ENCODE measurements at regions not wholly inside any gene's neighbourhood (a gene's known extent, or its start where the extent isn't known, plus 50 kb on each side); places are given as distances from the start of the nearest gene placed in this dataset.

GRCh38 chr2:129796801-129797488 lies 182.5 kb upstream of the RAB6C start:
- ChIA-PET CTCF (no interaction called here), POLR2A (no interaction called here)
- DNase-seq (ENCODE audit: low read depth, low spot score), result no peak
- no peak overlapping the region for H3K4me3 ChIP-seq (ENCODE audit: low read depth, low read length)
- no peak for TF ChIP-seq CTCF (IDR thresholded peaks at IDR 0.05; ENCODE audit: insufficient read depth, low read length, missing control alignments)

GRCh38 chr2:129797489-129798300 lies 181.8 kb upstream of the RAB6C start:
- CTCF ChIA-PET, result no interaction called here
- DNase-seq (ENCODE audit: low read depth, low spot score), result no peak
- H3K4me3 ChIP-seq (ENCODE audit: low read depth, low read length), result no peak overlapping the region
- POLR2A ChIA-PET, result no interaction called here
- TF ChIP-seq CTCF (IDR thresholded peaks at IDR 0.05; ENCODE audit: insufficient read depth, low read length, missing control alignments), result no peak

- no peak for DNase-seq (ENCODE audit: low read depth, low spot score)
- no peak for TF ChIP-seq CTCF (IDR thresholded peaks at IDR 0.05; ENCODE audit: insufficient read depth, low read length, missing control alignments)
- ChIA-PET POLR2A (no interaction called here), CTCF (no interaction called here)
- no peak overlapping the region for H3K4me3 ChIP-seq (ENCODE audit: low read depth, low read length)
Observed at GRCh38 chr2:129798301-129798581, 181.2 kb upstream of the RAB6C start.

GRCh38 chr2:129798626-129799025 lies 180.8 kb upstream of the RAB6C start:
- ChIA-PET CTCF (no interaction called here), POLR2A (no interaction called here)
- DNase-seq (ENCODE audit: low read depth, low spot score), result no peak
- H3K4me3 ChIP-seq (ENCODE audit: low read depth, low read length), result no peak overlapping the region
- no peak for TF ChIP-seq CTCF (IDR thresholded peaks at IDR 0.05; ENCODE audit: insufficient read depth, low read length, missing control alignments)

GRCh38 chr2:129799036-129799958 lies 180.2 kb upstream of the RAB6C start:
- no peak for DNase-seq (ENCODE audit: low read depth, low spot score)
- CTCF ChIA-PET, result no interaction called here
- no peak overlapping the region for H3K4me3 ChIP-seq (ENCODE audit: low read depth, low read length)
- no peak for TF ChIP-seq CTCF (IDR thresholded peaks at IDR 0.05; ENCODE audit: insufficient read depth, low read length, missing control alignments)
- POLR2A ChIA-PET, result no interaction called here

GRCh38 chr2:129800285-129800684 lies 179.2 kb upstream of the RAB6C start:
- TF ChIP-seq CTCF (IDR thresholded peaks at IDR 0.05; ENCODE audit: insufficient read depth, low read length, missing control alignments), result no peak
- H3K4me3 ChIP-seq (ENCODE audit: low read depth, low read length), result no peak overlapping the region
- DNase-seq (ENCODE audit: low read depth, low spot score), result no peak
- POLR2A ChIA-PET, result no interaction called here
- CTCF ChIA-PET, result no interaction called here

Data from AG04449 (cell line).